ENCODE measurements at regions not wholly inside any gene's neighbourhood (a gene's known extent, or its start where the extent isn't known, plus 50 kb on each side); places are given as distances from the start of the nearest gene placed in this dataset.

GRCh38 chr12:67496581-67496980 is 152.0 kb upstream of the DYRK2 start:
- DNase-seq (ENCODE audit: low spot score), result no peak

GRCh38 chr12:67498991-67499390 is 149.6 kb upstream of the DYRK2 start:
- DNase-seq (ENCODE audit: low spot score), result no peak

- no peak for DNase-seq (ENCODE audit: low spot score)
Measured at GRCh38 chr12:67501362-67501761, 147.2 kb upstream of the DYRK2 start.

GRCh38 chr12:67504026-67504425 is 144.5 kb upstream of the DYRK2 start:
- no peak for DNase-seq (ENCODE audit: low spot score)

- DNase-seq (ENCODE audit: low spot score), result no peak
Measured at GRCh38 chr12:67506739-67507138, 141.8 kb upstream of the DYRK2 start.

GRCh38 chr12:67508830-67509229 is 139.7 kb upstream of the DYRK2 start:
- DNase-seq (ENCODE audit: low spot score), result no peak

- no peak for DNase-seq (ENCODE audit: low spot score)
Measured at GRCh38 chr12:67509666-67510386, 138.7 kb upstream of the DYRK2 start.

- no peak for DNase-seq (ENCODE audit: low spot score)
Measured at GRCh38 chr12:67512061-67512460, 136.5 kb upstream of the DYRK2 start.

GRCh38 chr12:67514502-67514901 is 134.0 kb upstream of the DYRK2 start:
- no peak for DNase-seq (ENCODE audit: low spot score)

GRCh38 chr12:67515679-67516340 is 132.7 kb upstream of the DYRK2 start:
- DNase-seq (ENCODE audit: low spot score), result no peak

GRCh38 chr12:67517181-67517887 is 131.2 kb upstream of the DYRK2 start:
- no peak for DNase-seq (ENCODE audit: low spot score)

GRCh38 chr12:67519484-67520433 is 128.8 kb upstream of the DYRK2 start:
- no peak for DNase-seq (ENCODE audit: low spot score)

- DNase-seq (ENCODE audit: low spot score), result no peak
Measured at GRCh38 chr12:67520606-67521005, 127.9 kb upstream of the DYRK2 start.

GRCh38 chr12:67522222-67522621 is 126.3 kb upstream of the DYRK2 start:
- DNase-seq (ENCODE audit: low spot score), result no peak

GRCh38 chr12:67523538-67523937 is 125.0 kb upstream of the DYRK2 start:
- DNase-seq (ENCODE audit: low spot score), result no peak

GRCh38 chr12:67524861-67525616 is 123.5 kb upstream of the DYRK2 start:
- no peak for DNase-seq (ENCODE audit: low spot score)

GRCh38 chr12:67525617-67525884 is 123.0 kb upstream of the DYRK2 start:
- no peak for DNase-seq (ENCODE audit: low spot score)

- DNase-seq (ENCODE audit: low spot score), result no peak
Measured at GRCh38 chr12:67526129-67526528, 122.4 kb upstream of the DYRK2 start.

GRCh38 chr12:67531051-67531450 is 117.5 kb upstream of the DYRK2 start:
- DNase-seq (ENCODE audit: low spot score), result no peak

GRCh38 chr12:67531501-67531900 is 117.0 kb upstream of the DYRK2 start:
- no peak for DNase-seq (ENCODE audit: low spot score)

GRCh38 chr12:67533159-67533558 is 115.4 kb upstream of the DYRK2 start:
- no peak for DNase-seq (ENCODE audit: low spot score)

GRCh38 chr12:67534046-67534445 is 114.5 kb upstream of the DYRK2 start:
- no peak for DNase-seq (ENCODE audit: low spot score)

Data from RKO (cell line).